ENCODE measurements at regions not wholly inside any gene's neighbourhood (a gene's known extent, or its start where the extent isn't known, plus 50 kb on each side); places are given as distances from the start of the nearest gene placed in this dataset.

- Mint-ChIP-seq H3K27me3 (no peaks in the 10 kb centered on the region), H3K4me1 (no peaks in the 10 kb centered on the region), H3K36me3 (no peaks in the 10 kb centered on the region), H3K4me3 (no peak overlapping the region), H3K9me3 (peaks cover 0 to 5% (median 2%) of the 10 kb centered on the region in 5 donors), H3K27ac (no peak overlapping the region)
- Histone ChIP-seq H3K9me3 (ENCODE audit: low read length) (no peaks in the 10 kb centered on the region), H3K27me3 (ENCODE audit: insufficient read depth, low read length, poor library complexity, severe bottlenecking) (no peaks in the 10 kb centered on the region), H3K36me3 (ENCODE audit: insufficient read depth, low read length) (no peaks in the 10 kb centered on the region), H3K27ac (ENCODE audit: low read depth, low read length) (no peak overlapping the region), H3K4me3 (ENCODE audit: low read length) (no peak overlapping the region), H3K4me1 (ENCODE audit: insufficient read depth, low read length) (no peaks in the 10 kb centered on the region)
- CTCF ChIA-PET = no interaction called here
- POLR2A ChIA-PET = no interaction called here
- DNase-seq = no peak
Measured at GRCh38 chr6:24004659-24005058, 121.4 kb upstream of the NRSN1 start.

GRCh38 chr6:24006254-24006653 lies 119.8 kb upstream of the NRSN1 start:
- no peaks in the 10 kb centered on the region for H3K9me3 ChIP-seq (ENCODE audit: low read length)
- Mint-ChIP-seq H3K9me3 (peaks cover 0 to 6% (median 2%) of the 10 kb centered on the region in 5 donors), H3K4me3 (no peak overlapping the region), H3K4me1 (no peaks in the 10 kb centered on the region), H3K36me3 (no peaks in the 10 kb centered on the region), H3K27ac (no peak overlapping the region), H3K27me3 (no peaks in the 10 kb centered on the region)
- ChIA-PET POLR2A (no interaction called here), CTCF (no interaction called here)
- H3K27me3 ChIP-seq (ENCODE audit: insufficient read depth, low read length, poor library complexity, severe bottlenecking) = no peaks in the 10 kb centered on the region
- no peak for DNase-seq
- no peak overlapping the region for H3K27ac ChIP-seq (ENCODE audit: low read depth, low read length)
- H3K4me3 ChIP-seq (ENCODE audit: low read length) = no peak overlapping the region
- no peaks in the 10 kb centered on the region for H3K4me1 ChIP-seq (ENCODE audit: insufficient read depth, low read length)
- no peaks in the 10 kb centered on the region for H3K36me3 ChIP-seq (ENCODE audit: insufficient read depth, low read length)

GRCh38 chr6:24009319-24009718 lies 116.7 kb upstream of the NRSN1 start:
- no peaks in the 10 kb centered on the region for H3K36me3 Mint-ChIP-seq
- H3K27ac Mint-ChIP-seq = no peak overlapping the region
- POLR2A ChIA-PET = no interaction called here
- CTCF ChIA-PET = no interaction called here
- Histone ChIP-seq H3K36me3 (ENCODE audit: insufficient read depth, low read length) (no peaks in the 10 kb centered on the region), H3K9me3 (ENCODE audit: low read length) (no peaks in the 10 kb centered on the region), H3K4me3 (ENCODE audit: low read length) (no peak overlapping the region), H3K4me1 (ENCODE audit: insufficient read depth, low read length) (no peaks in the 10 kb centered on the region), H3K27me3 (ENCODE audit: insufficient read depth, low read length, poor library complexity, severe bottlenecking) (no peaks in the 10 kb centered on the region), H3K27ac (ENCODE audit: low read depth, low read length) (no peak overlapping the region)
- H3K4me3 Mint-ChIP-seq = no peak overlapping the region
- H3K9me3 Mint-ChIP-seq = peaks cover 0 to 5% (median 2%) of the 10 kb centered on the region in 5 donors
- DNase-seq = no peak
- H3K4me1 Mint-ChIP-seq = no peaks in the 10 kb centered on the region
- H3K27me3 Mint-ChIP-seq = no peaks in the 10 kb centered on the region

- no peak for DNase-seq
- H3K9me3 Mint-ChIP-seq = peaks cover 0 to 5% (median 2%) of the 10 kb centered on the region in 5 donors
Measured at GRCh38 chr6:24010133-24010532, 115.9 kb upstream of the NRSN1 start.

GRCh38 chr6:24016286-24016685 lies 109.7 kb upstream of the NRSN1 start:
- Histone ChIP-seq H3K9me3 (ENCODE audit: low read length) (no peaks in the 10 kb centered on the region), H3K36me3 (ENCODE audit: insufficient read depth, low read length) (no peaks in the 10 kb centered on the region), H3K27me3 (ENCODE audit: insufficient read depth, low read length, poor library complexity, severe bottlenecking) (no peaks in the 10 kb centered on the region), H3K27ac (ENCODE audit: low read depth, low read length) (no peak overlapping the region), H3K4me1 (ENCODE audit: insufficient read depth, low read length) (no peaks in the 10 kb centered on the region), H3K4me3 (ENCODE audit: low read length) (no peak overlapping the region)
- no peaks in the 10 kb centered on the region for H3K4me1 Mint-ChIP-seq
- H3K27ac Mint-ChIP-seq = no peak overlapping the region
- ChIA-PET CTCF (no interaction called here), POLR2A (no interaction called here)
- peaks cover 0 to 8% (median 2%) of the 10 kb centered on the region in 5 donors for H3K9me3 Mint-ChIP-seq
- no peak overlapping the region for H3K4me3 Mint-ChIP-seq
- no peak for DNase-seq
- H3K36me3 Mint-ChIP-seq = no peaks in the 10 kb centered on the region
- H3K27me3 Mint-ChIP-seq = no peaks in the 10 kb centered on the region

More at GRCh38 chr6:24010133-24010532, 115.9 kb upstream of the NRSN1 start:
- Mint-ChIP-seq H3K27me3 (no peaks in the 10 kb centered on the region), H3K4me1 (no peaks in the 10 kb centered on the region), H3K4me3 (no peak overlapping the region), H3K36me3 (no peaks in the 10 kb centered on the region), H3K27ac (no peak overlapping the region)
- Histone ChIP-seq H3K27me3 (ENCODE audit: insufficient read depth, low read length, poor library complexity, severe bottlenecking) (no peaks in the 10 kb centered on the region), H3K9me3 (ENCODE audit: low read length) (no peaks in the 10 kb centered on the region), H3K4me3 (ENCODE audit: low read length) (no peak overlapping the region), H3K36me3 (ENCODE audit: insufficient read depth, low read length) (no peaks in the 10 kb centered on the region), H3K4me1 (ENCODE audit: insufficient read depth, low read length) (no peaks in the 10 kb centered on the region), H3K27ac (ENCODE audit: low read depth, low read length) (no peak overlapping the region)
- ChIA-PET POLR2A (no interaction called here), CTCF (no interaction called here)

GRCh38 chr6:24016857-24017256 lies 109.2 kb upstream of the NRSN1 start:
- ChIA-PET POLR2A (no interaction called here), CTCF (no interaction called here)
- no peaks in the 10 kb centered on the region for H3K4me1 ChIP-seq (ENCODE audit: insufficient read depth, low read length)
- H3K4me3 ChIP-seq (ENCODE audit: low read length) = no peak overlapping the region
- H3K9me3 ChIP-seq (ENCODE audit: low read length) = no peaks in the 10 kb centered on the region
- Mint-ChIP-seq H3K27ac (no peak overlapping the region), H3K4me1 (no peaks in the 10 kb centered on the region), H3K4me3 (no peak overlapping the region), H3K9me3 (peaks cover 0 to 6% (median 2%) of the 10 kb centered on the region in 5 donors), H3K27me3 (no peaks in the 10 kb centered on the region), H3K36me3 (no peaks in the 10 kb centered on the region)
- H3K27ac ChIP-seq (ENCODE audit: low read depth, low read length) = no peak overlapping the region
- H3K27me3 ChIP-seq (ENCODE audit: insufficient read depth, low read length, poor library complexity, severe bottlenecking) = no peaks in the 10 kb centered on the region
- DNase-seq = no peak
- H3K36me3 ChIP-seq (ENCODE audit: insufficient read depth, low read length) = no peaks in the 10 kb centered on the region

- H3K9me3 ChIP-seq (ENCODE audit: low read length) = no peaks in the 10 kb centered on the region
- no peak for DNase-seq
- H3K27me3 ChIP-seq (ENCODE audit: insufficient read depth, low read length, poor library complexity, severe bottlenecking) = no peaks in the 10 kb centered on the region
- Mint-ChIP-seq H3K27me3 (no peaks in the 10 kb centered on the region), H3K4me1 (no peaks in the 10 kb centered on the region), H3K4me3 (no peak overlapping the region), H3K9me3 (peaks cover 0 to 6% (median 4%) of the 10 kb centered on the region in 5 donors), H3K27ac (no peak overlapping the region), H3K36me3 (no peaks in the 10 kb centered on the region)
- ChIA-PET CTCF (no interaction called here), POLR2A (no interaction called here)
- no peaks in the 10 kb centered on the region for H3K4me1 ChIP-seq (ENCODE audit: insufficient read depth, low read length)
- H3K4me3 ChIP-seq (ENCODE audit: low read length) = no peak overlapping the region
- H3K36me3 ChIP-seq (ENCODE audit: insufficient read depth, low read length) = no peaks in the 10 kb centered on the region
- no peak overlapping the region for H3K27ac ChIP-seq (ENCODE audit: low read depth, low read length)
Measured at GRCh38 chr6:24019393-24019792, 106.6 kb upstream of the NRSN1 start.

GRCh38 chr6:24019830-24020229 lies 106.2 kb upstream of the NRSN1 start:
- no peaks in the 10 kb centered on the region for H3K36me3 ChIP-seq (ENCODE audit: insufficient read depth, low read length)
- POLR2A ChIA-PET = no interaction called here
- no peak overlapping the region for H3K27ac ChIP-seq (ENCODE audit: low read depth, low read length)
- no peaks in the 10 kb centered on the region for H3K4me1 Mint-ChIP-seq
- no peak overlapping the region for H3K4me3 Mint-ChIP-seq
- H3K9me3 ChIP-seq (ENCODE audit: low read length) = no peaks in the 10 kb centered on the region
- H3K27me3 Mint-ChIP-seq = no peaks in the 10 kb centered on the region
- no peak overlapping the region for H3K4me3 ChIP-seq (ENCODE audit: low read length)
- no peak overlapping the region for H3K27ac Mint-ChIP-seq
- peaks cover 0 to 6% (median 4%) of the 10 kb centered on the region in 5 donors for H3K9me3 Mint-ChIP-seq
- no peaks in the 10 kb centered on the region for H3K4me1 ChIP-seq (ENCODE audit: insufficient read depth, low read length)
- no peak for DNase-seq
- H3K27me3 ChIP-seq (ENCODE audit: insufficient read depth, low read length, poor library complexity, severe bottlenecking) = no peaks in the 10 kb centered on the region
- CTCF ChIA-PET = no interaction called here
- H3K36me3 Mint-ChIP-seq = no peaks in the 10 kb centered on the region

GRCh38 chr6:24026050-24026449 lies 100.0 kb upstream of the NRSN1 start:
- Mint-ChIP-seq H3K4me1 (no peaks in the 10 kb centered on the region), H3K9me3 (peaks cover 1 to 11% (median 3%) of the 10 kb centered on the region in 5 donors), H3K4me3 (no peak overlapping the region), H3K36me3 (no peaks in the 10 kb centered on the region), H3K27me3 (peaks cover 0 to 2% of the 10 kb centered on the region in 2 donors), H3K27ac (no peak overlapping the region)
- Histone ChIP-seq H3K4me1 (ENCODE audit: insufficient read depth, low read length) (no peaks in the 10 kb centered on the region), H3K27me3 (ENCODE audit: insufficient read depth, low read length, poor library complexity, severe bottlenecking) (no peaks in the 10 kb centered on the region), H3K27ac (ENCODE audit: low read depth, low read length) (no peak overlapping the region), H3K9me3 (ENCODE audit: low read length) (no peaks in the 10 kb centered on the region), H3K36me3 (ENCODE audit: insufficient read depth, low read length) (no peaks in the 10 kb centered on the region), H3K4me3 (ENCODE audit: low read length) (no peak overlapping the region)
- ChIA-PET POLR2A (no interaction called here), CTCF (no interaction called here)
- no peak for DNase-seq

Data from CD8-positive, alpha-beta memory T cell (primary cell).